HEK293 (cell line): ENCODE measurements at regions not wholly inside any gene's neighbourhood (a gene's known extent, or its start where the extent isn't known, plus 50 kb on each side); places are given as distances from the start of the nearest gene placed in this dataset.

Experiments used
- CTCF ChIP-seq: fragments of 450-650 bp; formaldehyde crosslinking; IDR thresholded peaks from 2 replicates; pipeline ENCODE4 v1.5.1; 2016; ENCODE audit warnings: missing biosample characterization, missing genetic modification characterization
- FEZF1 ChIP-seq: fragments of 450-650 bp; formaldehyde crosslinking; IDR thresholded peaks from 2 replicates; pipeline ENCODE4 v1.5.1; 2016; ENCODE audit warnings: missing biosample characterization, missing genetic modification characterization
- KLF8 ChIP-seq: fragments of 450-650 bp; formaldehyde crosslinking; IDR thresholded peaks from 2 replicates; pipeline ENCODE4 v1.5.1; 2016; ENCODE audit warnings: missing biosample characterization, missing genetic modification characterization
- SETDB1 ChIP-seq: IDR thresholded peaks from one replicate; pipeline ENCODE4 v1.6.1; 2017; ENCODE audit warnings: mild to moderate bottlenecking, low read length, moderate library complexity, mixed read lengths; ENCODE audit not compliant: insufficient read length
- ZNF146 ChIP-seq: fragments of 450-650 bp; formaldehyde crosslinking; IDR thresholded peaks from 2 replicates; pipeline ENCODE4 v1.5.1; 2016; ENCODE audit warnings: missing biosample characterization, missing genetic modification characterization
- ZNF274 ChIP-seq, 2 experiments: fragments of 200-500 bp in 1 of 2; fragments of 450-650 bp in 1 of 2; sonication (Bioruptor generic) in 1 of 2; formaldehyde crosslinking in 1 of 2; IDR thresholded peaks; 2 replicates each; pipeline versions ENCODE4 v1.5.1 to v1.6.1; 2014 to 2016; ENCODE audit warnings: borderline replicate concordance in 1 of 2, inconsistent platforms in 1 of 2, low read length in 1 of 2, missing biosample characterization in 1 of 2, missing genetic modification characterization in 1 of 2
- ZNF280C ChIP-seq: fragments of 450-650 bp; formaldehyde crosslinking; IDR thresholded peaks from 2 replicates; pipeline ENCODE4 v1.5.1; 2016; ENCODE audit warnings: missing biosample characterization, missing genetic modification characterization
- ZNF792 ChIP-seq: fragments of 450-650 bp; formaldehyde crosslinking; IDR thresholded peaks from 2 replicates; pipeline ENCODE4 v1.5.1; 2016; ENCODE audit warnings: missing biosample characterization, missing genetic modification characterization

- TF ChIP-seq ZNF792 (tag by site-specific recombination) (no peak), FEZF1 (tag by site-specific recombination) (no peak), SETDB1 (no peak), ZNF280C (no peak), KLF8 (tag by site-specific recombination) (no peak), ZNF274 (IDR thresholded peaks at IDR 0.05; ENCODE audit: low read length) (no peak), ZNF274 (tag by site-specific recombination; IDR thresholded peaks at IDR 0.05; ENCODE audit: borderline replicate concordance) (no peak), CTCF (tag by site-specific recombination) (no peak), ZNF146 (tag by site-specific recombination) (no peak)
These were observed 54.0 kb upstream of the SPON1 start for GRCh38 chr11:13908535-13908934.
